GM23338 (cell line): ENCODE measurements at regions not wholly inside any gene's neighbourhood (a gene's known extent, or its start where the extent isn't known, plus 50 kb on each side); places are given as distances from the start of the nearest gene placed in this dataset.

Experiments used
- CREB1 ChIP-seq: fragments of 250-450 bp; sonication (Bioruptor Pico); IDR thresholded peaks from 2 replicates; pipeline ENCODE4 v1.5.0; 2020; ENCODE audit warnings: low read depth, mild to moderate bottlenecking, moderate library complexity
- EZH2 ChIP-seq: fragments of 200-600 bp; sonication (generic); IDR thresholded peaks from one replicate; pipeline ENCODE4 v1.8.0; 2017; ENCODE audit warnings: antibody characterized with exemption, mild to moderate bottlenecking, low read depth; ENCODE audit not compliant: unreplicated experiment
- EZH2phosphoT487 ChIP-seq: fragments of 200-600 bp; sonication (generic); IDR thresholded peaks from one replicate; pipeline ENCODE4 v1.8.1; 2018; ENCODE audit warnings: antibody characterized with exemption; ENCODE audit not compliant: unreplicated experiment
- JUNB ChIP-seq: IDR thresholded peaks from one replicate; pipeline ENCODE4 v1.6.1; 2016; ENCODE audit warnings: antibody characterized with exemption; ENCODE audit not compliant: unreplicated experiment
- NANOG ChIP-seq: IDR thresholded peaks from 2 replicates; pipeline ENCODE4 v1.6.1; 2016; ENCODE audit warnings: antibody characterized with exemption, borderline replicate concordance
- POLR2AphosphoS5 ChIP-seq: IDR thresholded peaks from 2 replicates; pipeline ENCODE4 v1.6.1; 2016; ENCODE audit warnings: antibody characterized with exemption, low read depth
- REST ChIP-seq: IDR thresholded peaks from one replicate; pipeline ENCODE4 v1.6.1; 2018; ENCODE audit warnings: antibody characterized with exemption; ENCODE audit not compliant: unreplicated experiment
- STAT1 ChIP-seq: IDR thresholded peaks from one replicate; pipeline ENCODE4 v1.6.1; 2016; ENCODE audit warnings: antibody characterized with exemption; ENCODE audit not compliant: unreplicated experiment
- ZNF114 ChIP-seq: fragments of 250-450 bp; sonication (Bioruptor Pico); IDR thresholded peaks from 2 replicates; pipeline ENCODE4 v1.5.0; 2020; ENCODE audit warnings: mild to moderate bottlenecking, moderate library complexity
- ZNF331 ChIP-seq: fragments of 250-450 bp; sonication (Bioruptor Pico); IDR thresholded peaks from 2 replicates; pipeline ENCODE4 v1.5.0; 2020; ENCODE audit warnings: low read depth, mild to moderate bottlenecking, moderate library complexity
- TF ChIP-seq, protein P1 (sequence below), 2 experiments: fragments of 200-600 bp in 1 of 2; sonication (generic) in 1 of 2; conservative IDR thresholded peaks; 2 replicates each; pipeline versions ENCODE4 v1.5.1 to v1.6.1; 2016 to 2017; ENCODE audit warnings: antibody characterized with exemption in 2 of 2, low read depth in 2 of 2, mild to moderate bottlenecking in 2 of 2, moderate library complexity in 1 of 2
- TF ChIP-seq, protein P2 (sequence below): IDR thresholded peaks from 2 replicates; pipeline ENCODE4 v1.6.1; 2016; ENCODE audit warnings: antibody characterized with exemption
- TF ChIP-seq, protein P3 (sequence below): fragments of 250-450 bp; sonication (Bioruptor Pico); IDR thresholded peaks from 2 replicates; pipeline ENCODE4 v1.5.0; 2020; ENCODE audit warnings: mild to moderate bottlenecking, moderate library complexity

- TF ChIP-seq, protein P1, sequence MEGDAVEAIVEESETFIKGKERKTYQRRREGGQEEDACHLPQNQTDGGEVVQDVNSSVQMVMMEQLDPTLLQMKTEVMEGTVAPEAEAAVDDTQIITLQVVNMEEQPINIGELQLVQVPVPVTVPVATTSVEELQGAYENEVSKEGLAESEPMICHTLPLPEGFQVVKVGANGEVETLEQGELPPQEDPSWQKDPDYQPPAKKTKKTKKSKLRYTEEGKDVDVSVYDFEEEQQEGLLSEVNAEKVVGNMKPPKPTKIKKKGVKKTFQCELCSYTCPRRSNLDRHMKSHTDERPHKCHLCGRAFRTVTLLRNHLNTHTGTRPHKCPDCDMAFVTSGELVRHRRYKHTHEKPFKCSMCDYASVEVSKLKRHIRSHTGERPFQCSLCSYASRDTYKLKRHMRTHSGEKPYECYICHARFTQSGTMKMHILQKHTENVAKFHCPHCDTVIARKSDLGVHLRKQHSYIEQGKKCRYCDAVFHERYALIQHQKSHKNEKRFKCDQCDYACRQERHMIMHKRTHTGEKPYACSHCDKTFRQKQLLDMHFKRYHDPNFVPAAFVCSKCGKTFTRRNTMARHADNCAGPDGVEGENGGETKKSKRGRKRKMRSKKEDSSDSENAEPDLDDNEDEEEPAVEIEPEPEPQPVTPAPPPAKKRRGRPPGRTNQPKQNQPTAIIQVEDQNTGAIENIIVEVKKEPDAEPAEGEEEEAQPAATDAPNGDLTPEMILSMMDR (conservative IDR thresholded peaks at IDR 0.05; ENCODE audit: low read depth in 2 of 2), result no peak
- no peak for TF ChIP-seq EZH2phosphoT487
- TF ChIP-seq EZH2, result no peak
- TF ChIP-seq REST, result no peak
- no peak for TF ChIP-seq POLR2AphosphoS5
- TF ChIP-seq, protein P2, sequence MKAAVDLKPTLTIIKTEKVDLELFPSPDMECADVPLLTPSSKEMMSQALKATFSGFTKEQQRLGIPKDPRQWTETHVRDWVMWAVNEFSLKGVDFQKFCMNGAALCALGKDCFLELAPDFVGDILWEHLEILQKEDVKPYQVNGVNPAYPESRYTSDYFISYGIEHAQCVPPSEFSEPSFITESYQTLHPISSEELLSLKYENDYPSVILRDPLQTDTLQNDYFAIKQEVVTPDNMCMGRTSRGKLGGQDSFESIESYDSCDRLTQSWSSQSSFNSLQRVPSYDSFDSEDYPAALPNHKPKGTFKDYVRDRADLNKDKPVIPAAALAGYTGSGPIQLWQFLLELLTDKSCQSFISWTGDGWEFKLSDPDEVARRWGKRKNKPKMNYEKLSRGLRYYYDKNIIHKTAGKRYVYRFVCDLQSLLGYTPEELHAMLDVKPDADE, result no peak
- TF ChIP-seq STAT1, result no peak
- TF ChIP-seq CREB1 (CRISPR knock-in tag), result no peak
- no peak for TF ChIP-seq ZNF331
- no peak for TF ChIP-seq JUNB
- no peak for TF ChIP-seq ZNF114 (CRISPR knock-in tag)
- TF ChIP-seq, protein P3, sequence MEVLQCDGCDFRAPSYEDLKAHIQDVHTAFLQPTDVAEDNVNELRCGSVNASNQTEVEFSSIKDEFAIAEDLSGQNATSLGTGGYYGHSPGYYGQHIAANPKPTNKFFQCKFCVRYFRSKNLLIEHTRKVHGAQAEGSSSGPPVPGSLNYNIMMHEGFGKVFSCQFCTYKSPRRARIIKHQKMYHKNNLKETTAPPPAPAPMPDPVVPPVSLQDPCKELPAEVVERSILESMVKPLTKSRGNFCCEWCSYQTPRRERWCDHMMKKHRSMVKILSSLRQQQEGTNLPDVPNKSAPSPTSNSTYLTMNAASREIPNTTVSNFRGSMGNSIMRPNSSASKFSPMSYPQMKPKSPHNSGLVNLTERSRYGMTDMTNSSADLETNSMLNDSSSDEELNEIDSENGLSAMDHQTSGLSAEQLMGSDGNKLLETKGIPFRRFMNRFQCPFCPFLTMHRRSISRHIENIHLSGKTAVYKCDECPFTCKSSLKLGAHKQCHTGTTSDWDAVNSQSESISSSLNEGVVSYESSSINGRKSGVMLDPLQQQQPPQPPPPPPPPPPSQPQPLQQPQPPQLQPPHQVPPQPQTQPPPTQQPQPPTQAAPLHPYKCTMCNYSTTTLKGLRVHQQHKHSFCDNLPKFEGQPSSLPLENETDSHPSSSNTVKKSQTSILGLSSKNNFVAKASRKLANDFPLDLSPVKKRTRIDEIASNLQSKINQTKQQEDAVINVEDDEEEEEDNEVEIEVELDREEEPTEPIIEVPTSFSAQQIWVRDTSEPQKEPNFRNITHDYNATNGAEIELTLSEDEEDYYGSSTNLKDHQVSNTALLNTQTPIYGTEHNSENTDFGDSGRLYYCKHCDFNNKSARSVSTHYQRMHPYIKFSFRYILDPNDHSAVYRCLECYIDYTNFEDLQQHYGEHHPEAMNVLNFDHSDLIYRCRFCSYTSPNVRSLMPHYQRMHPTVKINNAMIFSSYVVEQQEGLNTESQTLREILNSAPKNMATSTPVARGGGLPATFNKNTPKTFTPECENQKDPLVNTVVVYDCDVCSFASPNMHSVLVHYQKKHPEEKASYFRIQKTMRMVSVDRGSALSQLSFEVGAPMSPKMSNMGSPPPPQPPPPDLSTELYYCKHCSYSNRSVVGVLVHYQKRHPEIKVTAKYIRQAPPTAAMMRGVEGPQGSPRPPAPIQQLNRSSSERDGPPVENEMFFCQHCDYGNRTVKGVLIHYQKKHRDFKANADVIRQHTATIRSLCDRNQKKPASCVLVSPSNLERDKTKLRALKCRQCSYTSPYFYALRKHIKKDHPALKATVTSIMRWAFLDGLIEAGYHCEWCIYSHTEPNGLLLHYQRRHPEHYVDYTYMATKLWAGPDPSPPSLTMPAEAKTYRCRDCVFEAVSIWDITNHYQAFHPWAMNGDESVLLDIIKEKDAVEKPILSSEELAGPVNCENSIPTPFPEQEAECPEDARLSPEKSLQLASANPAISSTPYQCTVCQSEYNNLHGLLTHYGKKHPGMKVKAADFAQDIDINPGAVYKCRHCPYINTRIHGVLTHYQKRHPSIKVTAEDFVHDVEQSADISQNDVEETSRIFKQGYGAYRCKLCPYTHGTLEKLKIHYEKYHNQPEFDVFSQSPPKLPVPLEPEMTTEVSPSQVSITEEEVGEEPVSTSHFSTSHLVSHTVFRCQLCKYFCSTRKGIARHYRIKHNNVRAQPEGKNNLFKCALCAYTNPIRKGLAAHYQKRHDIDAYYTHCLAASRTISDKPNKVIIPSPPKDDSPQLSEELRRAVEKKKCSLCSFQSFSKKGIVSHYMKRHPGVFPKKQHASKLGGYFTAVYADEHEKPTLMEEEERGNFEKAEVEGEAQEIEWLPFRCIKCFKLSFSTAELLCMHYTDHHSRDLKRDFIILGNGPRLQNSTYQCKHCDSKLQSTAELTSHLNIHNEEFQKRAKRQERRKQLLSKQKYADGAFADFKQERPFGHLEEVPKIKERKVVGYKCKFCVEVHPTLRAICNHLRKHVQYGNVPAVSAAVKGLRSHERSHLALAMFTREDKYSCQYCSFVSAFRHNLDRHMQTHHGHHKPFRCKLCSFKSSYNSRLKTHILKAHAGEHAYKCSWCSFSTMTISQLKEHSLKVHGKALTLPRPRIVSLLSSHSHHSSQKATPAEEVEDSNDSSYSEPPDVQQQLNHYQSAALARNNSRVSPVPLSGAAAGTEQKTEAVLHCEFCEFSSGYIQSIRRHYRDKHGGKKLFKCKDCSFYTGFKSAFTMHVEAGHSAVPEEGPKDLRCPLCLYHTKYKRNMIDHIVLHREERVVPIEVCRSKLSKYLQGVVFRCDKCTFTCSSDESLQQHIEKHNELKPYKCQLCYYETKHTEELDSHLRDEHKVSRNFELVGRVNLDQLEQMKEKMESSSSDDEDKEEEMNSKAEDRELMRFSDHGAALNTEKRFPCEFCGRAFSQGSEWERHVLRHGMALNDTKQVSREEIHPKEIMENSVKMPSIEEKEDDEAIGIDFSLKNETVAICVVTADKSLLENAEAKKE (CRISPR knock-in tag), result no peak
- no peak for TF ChIP-seq NANOG
These were observed 88.8 kb upstream of the ZMIZ1 start for GRCh38 chr10:78979938-78980337.
